ENCODE measurements at regions not wholly inside any gene's neighbourhood (a gene's known extent, or its start where the extent isn't known, plus 50 kb on each side); places are given as distances from the start of the nearest gene placed in this dataset.

- Mint-ChIP-seq H3K9me3 (ENCODE audit: unreplicated experiment) (peaks cover 3% of the 10 kb centered on the region), H3K36me3 (ENCODE audit: low read depth, unreplicated experiment) (no peaks in the 10 kb centered on the region), H3K27ac (ENCODE audit: unreplicated experiment) (no peak overlapping the region), H3K4me3 (ENCODE audit: unreplicated experiment) (no peak overlapping the region), H3K27me3 (ENCODE audit: low read depth, unreplicated experiment) (peaks cover 3% of the 10 kb centered on the region), H3K4me1 (ENCODE audit: low read depth, unreplicated experiment) (no peaks in the 10 kb centered on the region)
- no peak for DNase-seq (ENCODE audit: low read depth)
- Histone ChIP-seq H2AFZ (ENCODE audit: low read depth, low read length) (no peak overlapping the region), H3K79me2 (ENCODE audit: insufficient read depth, low read length) (no peaks in the 10 kb centered on the region), H4K20me1 (ENCODE audit: insufficient read depth, low read length) (no peaks in the 10 kb centered on the region), H3K4me2 (ENCODE audit: low read length) (no peak overlapping the region), H3K9ac (ENCODE audit: low read length) (no peak overlapping the region), H3K9me3 (ENCODE audit: insufficient read depth, low read depth, low read length) (no peaks in the 10 kb centered on the region), H3K4me1 (ENCODE audit: insufficient read depth, low read length) (no peaks in the 10 kb centered on the region), H3K27me3 (ENCODE audit: insufficient read depth, low read length) (no peaks in the 10 kb centered on the region), H3K36me3 (ENCODE audit: insufficient read depth, low read length) (no peaks in the 10 kb centered on the region), H3K4me3 (ENCODE audit: insufficient read depth, low read depth, low read length) (no peak overlapping the region), H3K27ac (ENCODE audit: low read depth, low read length) (no peak overlapping the region)
- TF ChIP-seq CTCF (IDR thresholded peaks at IDR 0.05; ENCODE audit: insufficient read depth, low read depth, low read length) (no peak), EZH2 (IDR thresholded peaks at IDR 0.05; ENCODE audit: insufficient read depth, low read length) (no peak)
- no peak for FAIRE-seq
Observed at GRCh38 chr1:2907051-2907450, 105.6 kb upstream of the TTC34 start.

- Mint-ChIP-seq H3K9me3 (ENCODE audit: unreplicated experiment) (peaks cover under 1% of the 10 kb centered on the region), H3K27me3 (ENCODE audit: low read depth, unreplicated experiment) (peaks cover 3% of the 10 kb centered on the region), H3K4me3 (ENCODE audit: unreplicated experiment) (no peak overlapping the region), H3K36me3 (ENCODE audit: low read depth, unreplicated experiment) (no peaks in the 10 kb centered on the region), H3K4me1 (ENCODE audit: low read depth, unreplicated experiment) (no peaks in the 10 kb centered on the region), H3K27ac (ENCODE audit: unreplicated experiment) (no peak overlapping the region)
- Histone ChIP-seq H3K36me3 (ENCODE audit: insufficient read depth, low read length) (no peaks in the 10 kb centered on the region), H3K27ac (ENCODE audit: low read depth, low read length) (no peak overlapping the region), H3K4me3 (ENCODE audit: insufficient read depth, low read depth, low read length) (no peak overlapping the region), H4K20me1 (ENCODE audit: insufficient read depth, low read length) (no peaks in the 10 kb centered on the region), H3K4me1 (ENCODE audit: insufficient read depth, low read length) (no peaks in the 10 kb centered on the region), H3K79me2 (ENCODE audit: insufficient read depth, low read length) (no peaks in the 10 kb centered on the region), H2AFZ (ENCODE audit: low read depth, low read length) (no peak overlapping the region), H3K27me3 (ENCODE audit: insufficient read depth, low read length) (no peaks in the 10 kb centered on the region), H3K9ac (ENCODE audit: low read length) (no peak overlapping the region), H3K9me3 (ENCODE audit: insufficient read depth, low read depth, low read length) (no peaks in the 10 kb centered on the region), H3K4me2 (ENCODE audit: low read length) (no peak overlapping the region)
- TF ChIP-seq CTCF (IDR thresholded peaks at IDR 0.05; ENCODE audit: insufficient read depth, low read depth, low read length) (no peak), EZH2 (IDR thresholded peaks at IDR 0.05; ENCODE audit: insufficient read depth, low read length) (no peak)
- DNase-seq (ENCODE audit: low read depth) = no peak
- FAIRE-seq = no peak
Observed at GRCh38 chr1:2908081-2908480, 106.6 kb upstream of the TTC34 start.

GRCh38 chr1:2908561-2908960, 107.1 kb upstream of the TTC34 start:
- Histone ChIP-seq H3K36me3 (ENCODE audit: insufficient read depth, low read length) (no peaks in the 10 kb centered on the region), H3K4me2 (ENCODE audit: low read length) (no peak overlapping the region), H3K4me1 (ENCODE audit: insufficient read depth, low read length) (no peaks in the 10 kb centered on the region), H2AFZ (ENCODE audit: low read depth, low read length) (no peak overlapping the region), H3K27ac (ENCODE audit: low read depth, low read length) (no peak overlapping the region), H3K9ac (ENCODE audit: low read length) (no peak overlapping the region), H4K20me1 (ENCODE audit: insufficient read depth, low read length) (no peaks in the 10 kb centered on the region), H3K27me3 (ENCODE audit: insufficient read depth, low read length) (no peaks in the 10 kb centered on the region), H3K9me3 (ENCODE audit: insufficient read depth, low read depth, low read length) (no peaks in the 10 kb centered on the region), H3K79me2 (ENCODE audit: insufficient read depth, low read length) (no peaks in the 10 kb centered on the region), H3K4me3 (ENCODE audit: insufficient read depth, low read depth, low read length) (no peak overlapping the region)
- DNase-seq (ENCODE audit: low read depth) (no peak), FAIRE-seq (no peak)
- Mint-ChIP-seq H3K4me1 (ENCODE audit: low read depth, unreplicated experiment) (no peaks in the 10 kb centered on the region), H3K27ac (ENCODE audit: unreplicated experiment) (no peak overlapping the region), H3K27me3 (ENCODE audit: low read depth, unreplicated experiment) (peaks cover 6% of the 10 kb centered on the region), H3K36me3 (ENCODE audit: low read depth, unreplicated experiment) (no peaks in the 10 kb centered on the region), H3K9me3 (ENCODE audit: unreplicated experiment) (no peaks in the 10 kb centered on the region), H3K4me3 (ENCODE audit: unreplicated experiment) (no peak overlapping the region)
- no peak for TF ChIP-seq EZH2 (IDR thresholded peaks at IDR 0.05; ENCODE audit: insufficient read depth, low read length)
